ENCODE measurements at regions not wholly inside any gene's neighbourhood (a gene's known extent, or its start where the extent isn't known, plus 50 kb on each side); places are given as distances from the start of the nearest gene placed in this dataset.

- TF ChIP-seq CTCF (IDR thresholded peaks at IDR 0.05; ENCODE audit: low read depth, low read length, poor library complexity, severe bottlenecking): no peak
- no peak for TF ChIP-seq EZH2phosphoT487 (IDR thresholded peaks at IDR 0.05; ENCODE audit: borderline replicate concordance, low read length)
Measured at GRCh38 chr11:114955923-114956322, 277.6 kb downstream of the NXPE2 start.
